Kidney tubule cell (primary cell): ENCODE measurements at regions not wholly inside any gene's neighbourhood (a gene's known extent, or its start where the extent isn't known, plus 50 kb on each side); places are given as distances from the start of the nearest gene placed in this dataset.
"Not testable (repeated sequence)": the region's sequence is repeated elsewhere in the genome, so short reads cannot be mapped to it uniquely, and the experiment has no call there.

Source experiments
- DNase-seq: peaks from one replicate; pipeline ENCODE4 v3.0.0-alpha.2; 2018; ENCODE audit warnings: low spot score

- DNase-seq = no peak
Observed at GRCh38 chr17:70447588-70447987, 278.3 kb downstream of the KCNJ2 start.

DNA sequence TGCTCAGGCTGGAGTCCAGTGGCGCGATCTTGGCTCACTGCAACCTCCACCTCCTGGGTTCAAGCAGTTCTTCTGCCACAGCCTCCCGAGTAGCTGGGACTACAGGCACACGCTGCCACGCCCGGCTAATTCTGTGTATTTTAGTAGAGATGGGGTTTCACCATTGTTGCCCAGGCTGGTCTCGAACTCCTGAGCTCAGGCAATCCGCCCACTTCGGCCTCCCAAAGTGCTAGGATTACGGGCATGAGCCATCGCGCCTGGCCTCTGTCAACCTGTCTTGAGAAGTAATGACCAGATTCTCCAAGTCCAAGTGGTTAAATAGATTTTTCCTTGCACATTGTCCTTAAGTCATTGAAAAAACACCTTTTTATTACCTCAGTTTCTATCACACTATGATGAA is 283.7 kb downstream of the KCNJ2 start:
- DNase-seq = not testable (repeated sequence)

DNA sequence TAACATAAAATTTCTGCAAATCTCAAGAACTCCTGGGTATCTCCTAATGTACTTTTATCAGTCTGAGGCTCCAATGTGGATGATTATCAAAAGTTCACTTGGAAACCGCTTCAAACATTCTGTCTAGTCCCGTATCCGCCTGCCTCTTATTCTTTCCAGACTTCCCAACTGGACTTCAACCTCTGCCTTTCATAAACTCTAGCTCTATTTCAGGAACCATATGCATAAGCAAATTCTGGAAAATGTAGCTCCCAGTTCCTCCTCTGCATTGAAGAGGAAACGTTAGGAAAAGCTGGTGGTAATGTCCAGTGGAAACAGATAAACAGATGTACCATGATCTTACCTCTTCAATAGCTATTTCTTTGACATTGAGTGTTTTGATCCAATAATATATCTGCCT is 285.0 kb downstream of the KCNJ2 start:
- no peak for DNase-seq

DNA sequence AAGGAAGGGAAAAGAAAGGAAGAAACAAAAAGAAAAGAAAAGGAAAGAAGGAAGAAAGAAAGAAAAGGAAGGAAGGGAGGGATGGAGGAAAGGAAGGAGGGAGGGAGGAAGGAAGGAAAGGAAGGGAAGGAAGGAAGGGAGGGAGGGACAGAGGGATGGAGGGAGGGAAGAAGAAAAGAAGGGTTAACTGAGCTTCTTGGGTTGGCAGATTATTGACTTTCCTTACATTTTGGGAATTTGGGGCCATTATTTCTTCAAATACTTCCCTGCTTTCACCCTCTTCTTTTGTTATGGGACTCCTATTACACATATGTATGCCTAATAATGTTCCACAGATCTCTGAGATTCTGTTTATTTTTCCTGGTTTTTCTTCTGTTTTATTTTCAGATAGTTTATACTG is 285.6 kb downstream of the KCNJ2 start:
- no peak for DNase-seq

DNA sequence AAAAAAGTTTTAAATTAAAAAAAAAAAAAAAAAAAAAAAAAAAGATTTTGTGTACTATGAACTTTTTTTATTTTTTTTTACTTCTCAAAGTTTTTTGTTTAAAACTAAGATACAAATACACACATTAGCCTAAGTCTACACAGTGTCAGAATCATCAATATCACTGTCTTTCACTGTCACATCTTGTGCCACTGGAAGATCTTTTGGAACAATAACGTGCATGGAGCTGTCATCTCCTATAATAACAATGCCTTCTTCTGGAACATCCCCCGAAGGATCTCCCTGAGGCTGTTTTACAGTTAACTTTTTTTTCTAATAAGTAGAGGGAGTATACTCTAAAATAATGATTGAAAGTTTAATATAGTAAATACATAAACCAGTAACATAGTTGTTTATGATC is 295.7 kb downstream of the KCNJ2 start:
- DNase-seq = no peak

- DNase-seq = no peak
Observed at GRCh38 chr17:70468661-70469060, 299.3 kb downstream of the KCNJ2 start.

DNA sequence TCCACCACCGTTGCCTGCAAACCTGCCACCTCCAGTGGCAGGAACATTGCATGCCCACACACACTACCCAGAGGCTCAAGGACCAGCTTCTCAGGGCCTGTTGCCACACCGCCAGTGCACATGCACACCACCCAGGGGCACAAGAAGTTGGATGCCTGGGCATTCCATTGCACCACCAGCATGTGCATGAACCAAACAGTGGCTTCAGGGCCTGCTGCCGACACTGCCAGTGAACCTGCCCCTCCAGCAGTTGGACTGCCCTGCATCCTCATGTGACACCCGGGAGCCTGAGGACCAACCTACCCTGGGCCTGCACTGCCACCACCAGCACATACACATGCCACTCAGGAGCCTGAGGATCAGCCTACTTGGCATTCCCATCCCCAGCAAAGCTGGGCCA is 303.7 kb downstream of the KCNJ2 start:
- DNase-seq = no peak

DNA sequence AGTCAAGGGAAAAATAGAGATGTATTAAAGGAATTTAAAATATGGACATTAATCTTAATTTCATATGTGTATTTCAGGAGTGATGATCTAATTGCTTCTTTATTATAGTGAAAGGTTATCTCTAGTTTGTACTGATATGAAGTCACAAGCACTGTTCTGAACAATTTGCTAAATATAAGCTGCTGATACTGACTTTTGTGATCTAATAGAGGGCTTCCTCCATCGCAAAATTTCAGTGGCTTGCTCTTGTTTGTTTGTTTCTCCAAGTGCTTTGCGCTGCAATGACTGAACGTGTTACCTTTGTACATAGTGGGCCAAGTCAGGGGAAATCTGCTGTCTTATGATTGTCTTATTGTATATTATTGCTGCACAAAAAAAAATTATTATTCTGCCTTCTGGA is 307.0 kb downstream of the KCNJ2 start:
- DNase-seq = no peak

- no peak for DNase-seq
Observed at GRCh38 chr17:70478902-70479301, 309.6 kb downstream of the KCNJ2 start.

DNA sequence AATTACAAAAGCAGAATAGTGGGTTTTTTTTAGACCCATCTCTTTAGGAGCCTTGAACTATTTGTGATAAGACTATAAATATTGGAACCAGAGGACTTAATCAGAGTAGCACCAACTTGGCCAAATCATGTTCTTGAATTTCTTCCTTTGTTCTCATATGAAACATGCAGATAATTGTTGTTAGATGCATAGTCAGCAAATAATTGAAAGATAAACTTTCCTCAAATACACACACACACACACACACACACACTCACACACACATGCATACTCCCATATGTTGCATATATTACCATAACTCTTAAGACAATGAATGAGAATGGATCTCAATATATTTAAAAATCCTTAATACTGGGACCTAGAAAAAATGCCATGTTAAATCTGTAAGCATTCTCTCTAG is 310.4 kb downstream of the KCNJ2 start:
- no peak for DNase-seq

- DNase-seq = no peak
Observed at GRCh38 chr17:70483624-70484023, 314.3 kb downstream of the KCNJ2 start.

DNA sequence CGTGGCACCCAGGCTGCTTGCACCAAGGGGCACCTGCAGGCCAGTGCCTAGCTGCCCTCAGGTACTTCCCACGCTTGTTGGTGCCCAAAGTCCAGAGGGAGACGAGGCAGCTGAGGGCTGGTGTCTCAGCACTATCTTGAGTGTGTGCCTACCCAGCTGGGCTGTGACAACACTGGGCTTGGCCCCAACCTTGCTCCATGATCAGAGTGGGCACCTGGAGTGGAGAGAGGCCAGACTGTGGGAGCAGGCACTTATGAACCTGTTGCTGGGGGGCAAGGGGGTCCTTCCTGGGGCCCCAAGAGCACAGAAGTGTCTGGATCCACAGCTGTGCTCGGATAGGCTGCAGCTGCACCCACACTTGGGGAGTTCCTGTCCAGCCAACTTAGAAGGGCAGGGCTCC is 314.7 kb downstream of the KCNJ2 start:
- no peak for DNase-seq

GRCh38 chr17:70484496-70484895 is 315.2 kb downstream of the KCNJ2 start:
- DNase-seq = no peak

DNA sequence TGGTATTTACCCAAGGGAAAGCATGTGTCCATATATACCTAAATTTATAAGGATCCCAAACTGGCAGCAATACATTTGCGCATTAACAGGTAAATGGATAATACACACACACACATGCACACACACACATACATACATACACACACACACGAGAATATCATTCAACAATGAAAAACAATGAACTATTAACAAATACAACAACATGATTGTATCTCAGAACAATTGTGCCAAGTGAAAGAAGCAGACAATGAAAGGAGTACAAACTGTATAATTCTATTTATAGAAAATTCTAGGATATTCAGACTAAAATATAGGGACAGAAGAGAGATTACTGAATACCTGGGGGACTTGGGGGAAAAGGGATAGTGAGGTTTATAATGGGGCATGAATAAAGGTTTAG is 323.0 kb downstream of the KCNJ2 start:
- DNase-seq = no peak

DNA sequence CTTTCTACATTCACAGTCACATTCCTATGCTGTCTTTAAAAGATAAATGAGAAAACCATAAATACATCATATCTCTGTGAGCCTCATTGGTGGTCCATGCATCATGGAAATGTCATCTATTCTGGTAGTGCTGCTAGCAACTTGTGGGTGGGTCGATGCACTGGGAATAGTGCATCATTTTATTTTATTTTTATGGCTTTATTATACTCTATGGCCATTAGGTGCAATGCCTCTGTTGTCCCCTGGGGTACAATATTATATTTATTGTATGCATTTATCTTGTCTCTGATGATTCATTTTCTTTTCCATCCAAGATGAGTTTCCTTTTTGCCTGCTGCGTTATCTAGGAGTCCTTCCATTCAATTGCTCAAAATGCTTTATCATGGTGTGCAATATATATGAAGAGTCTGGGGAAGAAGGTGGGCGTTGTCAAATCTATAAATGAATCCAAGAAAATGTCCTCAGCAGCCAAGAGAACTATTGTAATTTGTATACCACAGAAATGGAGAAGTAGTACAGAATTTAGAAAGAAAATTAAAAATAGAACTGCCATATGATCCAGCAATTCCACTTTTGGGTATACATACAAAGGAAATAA is 324.0 kb downstream of the KCNJ2 start:
- no peak for DNase-seq

DNA sequence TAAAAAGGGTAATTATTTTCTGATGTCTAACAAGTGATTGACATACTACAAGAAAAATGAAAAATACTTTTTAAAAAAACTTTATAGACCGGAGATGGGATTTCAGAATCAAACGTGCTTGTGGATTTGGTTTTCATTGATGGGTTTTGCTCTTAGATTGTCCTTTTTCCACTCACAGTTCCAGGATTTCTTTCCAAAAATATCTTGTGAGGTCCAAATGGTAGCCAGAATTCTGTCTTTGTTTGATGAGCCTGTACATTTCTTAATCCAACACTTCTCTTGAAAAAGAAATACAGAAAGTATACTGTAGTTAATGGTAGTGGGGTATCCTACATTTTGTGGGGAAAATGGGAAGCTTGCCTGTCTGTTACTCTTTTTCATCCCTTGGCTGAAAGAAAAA is 329.3 kb downstream of the KCNJ2 start:
- DNase-seq = no peak

- DNase-seq = no peak
Observed at GRCh38 chr17:70499067-70499786, 329.9 kb downstream of the KCNJ2 start.

DNA sequence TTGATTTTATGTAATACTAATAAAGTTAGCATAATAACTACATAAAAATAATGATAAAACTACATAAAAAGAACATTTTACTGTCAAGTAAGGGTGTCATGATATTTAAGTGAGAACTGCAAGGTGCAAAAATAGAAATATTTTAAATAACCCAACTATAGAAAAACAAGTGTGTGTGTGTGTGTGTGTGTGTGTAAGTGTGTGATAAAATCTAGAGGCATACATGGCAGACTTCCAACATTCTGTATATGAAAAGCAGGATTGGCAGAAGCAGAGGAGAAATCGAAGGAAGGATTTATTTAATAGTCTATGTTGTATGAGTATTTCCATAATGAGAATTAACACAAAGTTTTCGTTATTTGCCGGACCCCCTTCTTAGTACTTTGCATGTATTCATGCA is 334.1 kb downstream of the KCNJ2 start:
- DNase-seq = no peak

DNA sequence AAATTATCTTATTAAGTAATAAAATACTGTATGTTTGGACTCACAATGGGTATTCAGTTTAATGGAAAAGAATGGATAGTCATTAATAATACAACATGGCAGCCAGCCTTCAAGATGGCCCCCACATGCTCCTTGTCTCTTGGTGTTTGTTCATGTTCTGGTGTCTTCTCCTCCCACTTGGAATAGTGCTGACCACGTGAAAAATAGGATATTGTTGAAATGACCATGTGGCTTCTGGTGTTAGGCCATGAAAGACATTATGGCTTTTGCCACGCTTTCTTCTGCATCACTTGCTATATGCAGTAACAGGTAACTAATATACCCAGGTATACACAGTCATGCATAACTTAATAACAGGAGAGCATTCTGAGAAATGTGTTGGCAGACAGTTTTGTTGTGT is 341.0 kb downstream of the KCNJ2 start:
- no peak for DNase-seq

DNA sequence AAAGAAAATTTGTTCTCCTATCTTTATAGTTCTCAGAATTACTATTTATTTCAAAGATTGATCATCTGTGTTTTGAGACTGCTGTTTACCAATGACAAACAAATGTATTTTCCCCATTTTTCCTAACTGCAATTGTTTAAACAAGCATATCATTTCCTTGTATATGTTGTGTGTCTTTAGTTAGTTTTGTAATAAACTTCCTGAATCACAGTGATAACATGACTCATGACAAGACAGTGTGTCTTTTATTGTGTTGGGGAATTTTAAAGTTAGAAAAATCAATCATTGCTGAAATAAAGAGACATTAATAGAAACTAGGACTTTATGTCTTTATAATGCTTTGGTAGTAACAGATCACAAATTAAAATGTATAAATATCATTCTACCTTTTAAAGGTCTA is 348.5 kb downstream of the KCNJ2 start:
- peak; percentile 31 for DNase-seq

DNA sequence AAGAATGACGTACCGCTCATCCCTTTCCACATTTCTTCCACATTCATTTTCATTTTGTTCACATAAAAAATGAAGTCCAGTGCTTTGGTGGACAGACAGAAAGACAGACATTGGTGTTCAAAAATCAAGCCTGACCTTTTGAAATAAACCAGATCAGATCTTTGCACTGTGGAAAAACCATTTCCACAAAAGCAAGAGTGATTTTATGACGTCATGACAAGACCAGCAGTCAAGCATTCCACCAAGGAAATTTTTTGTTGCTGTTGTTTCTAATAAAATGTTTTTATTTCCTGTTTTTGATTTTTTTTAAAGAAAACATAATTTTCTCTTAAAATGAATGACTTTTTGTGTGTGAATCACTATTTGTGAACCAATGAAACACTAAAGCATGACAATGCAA is 350.0 kb downstream of the KCNJ2 start:
- DNase-seq = no peak

DNA sequence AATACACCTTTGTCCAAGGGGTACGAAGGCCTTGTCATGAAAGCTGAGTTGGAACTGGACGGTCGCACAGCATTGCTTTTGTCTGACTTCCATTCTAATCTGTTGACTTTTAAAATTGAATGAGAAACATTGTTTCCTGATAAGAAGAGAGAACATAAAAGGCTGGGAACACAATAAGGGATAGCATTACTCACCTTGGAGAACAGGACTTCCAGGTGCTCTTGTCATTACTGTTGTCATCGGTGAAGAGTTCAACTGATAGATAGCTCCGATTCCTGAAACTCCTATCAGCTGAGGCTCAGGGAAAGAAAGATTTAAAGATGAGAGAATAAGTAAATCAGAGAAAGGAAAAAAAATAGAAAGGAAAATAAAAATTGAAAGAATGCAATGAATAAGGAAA is 351.1 kb downstream of the KCNJ2 start:
- DNase-seq = no peak

DNA sequence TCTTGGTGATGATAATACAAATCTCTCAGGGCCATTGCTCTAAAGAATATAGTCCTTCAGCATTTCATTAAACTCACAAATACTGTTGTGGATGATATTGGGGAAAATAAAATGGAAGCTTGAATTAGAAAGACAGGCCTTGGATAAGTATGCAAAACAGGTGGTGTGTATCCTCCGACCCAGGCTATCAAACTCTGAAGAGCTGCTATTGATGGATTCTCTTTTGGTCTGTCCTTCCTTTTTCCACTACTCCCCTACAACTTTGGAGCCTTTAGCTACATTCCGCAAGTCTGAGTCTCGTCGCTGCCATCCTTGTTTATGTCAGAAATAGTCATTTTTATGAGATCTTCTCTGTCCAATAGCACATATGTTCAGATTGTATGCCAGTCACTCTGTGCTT is 351.6 kb downstream of the KCNJ2 start:
- no peak for DNase-seq

DNA sequence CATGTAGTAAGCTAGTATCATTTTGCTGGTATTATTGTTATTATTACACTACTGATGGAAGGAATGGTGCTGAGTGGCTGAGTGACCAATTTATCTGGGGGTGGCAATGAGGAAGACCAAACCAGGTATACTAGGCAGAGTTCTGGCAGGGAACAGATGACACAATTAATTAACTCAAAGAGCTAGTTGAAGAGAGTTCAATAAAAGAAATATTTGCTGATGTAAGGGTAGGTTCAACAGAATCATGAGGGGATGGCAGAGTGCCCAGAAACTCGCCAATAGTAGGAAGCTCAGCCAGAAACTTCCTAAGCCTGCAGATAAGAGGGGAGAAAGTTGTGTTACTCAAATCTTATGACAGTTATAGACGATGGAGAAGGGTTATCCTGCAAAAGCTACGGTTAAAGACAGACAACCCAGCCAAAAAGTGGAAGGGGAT is 352.5 kb downstream of the KCNJ2 start:
- no peak for DNase-seq
